ENCODE measurements at regions not wholly inside any gene's neighbourhood (a gene's known extent, or its start where the extent isn't known, plus 50 kb on each side); places are given as distances from the start of the nearest gene placed in this dataset.
A peak's percentile ranks its signal among the peaks of the same experiment; 100 is the strongest.
"Not testable (repeated sequence)": the region's sequence is repeated elsewhere in the genome, so short reads cannot be mapped to it uniquely, and the experiment has no call there.

GRCh38 chr4:114132830-114133229 is 153.4 kb upstream of the ARSJ start:
- peak; percentile 35 for TF ChIP-seq CTCF (IDR thresholded peaks at IDR 0.05; ENCODE audit: insufficient read depth, low read depth, low read length, missing control alignments)

GRCh38 chr4:114136069-114136468 is 156.6 kb upstream of the ARSJ start:
- TF ChIP-seq CTCF (IDR thresholded peaks at IDR 0.05; ENCODE audit: insufficient read depth, low read depth, low read length, missing control alignments), result no peak
- no peak for DNase-seq (ENCODE audit: low read depth)

More at GRCh38 chr4:114132830-114133229, 153.4 kb upstream of the ARSJ start:
- peak; percentile 9 for DNase-seq (ENCODE audit: low read depth)
- no peak overlapping the region for H3K4me3 ChIP-seq (ENCODE audit: low read depth, low read length)

GRCh38 chr4:114137984-114138383 is 158.5 kb upstream of the ARSJ start:
- no peak overlapping the region for H3K4me3 ChIP-seq (ENCODE audit: low read depth, low read length)
- TF ChIP-seq CTCF (IDR thresholded peaks at IDR 0.05; ENCODE audit: insufficient read depth, low read depth, low read length, missing control alignments), result no peak
- DNase-seq (ENCODE audit: low read depth), result no peak

More at GRCh38 chr4:114136069-114136468, 156.6 kb upstream of the ARSJ start:
- no peak overlapping the region for H3K4me3 ChIP-seq (ENCODE audit: low read depth, low read length)

GRCh38 chr4:114146947-114147618 is 167.6 kb upstream of the ARSJ start:
- peak overlapping the region; percentile 75 for H3K4me3 ChIP-seq (ENCODE audit: low read depth, low read length)
- DNase-seq (ENCODE audit: low read depth), result peak; percentile 79
- no peak for TF ChIP-seq CTCF (IDR thresholded peaks at IDR 0.05; ENCODE audit: insufficient read depth, low read depth, low read length, missing control alignments)

- peak; percentile 51 for DNase-seq (ENCODE audit: low read depth)
- H3K4me3 ChIP-seq (ENCODE audit: low read depth, low read length), result peak overlapping the region; percentile 75
Observed at GRCh38 chr4:114147619-114148208, 168.3 kb upstream of the ARSJ start.

- DNase-seq (ENCODE audit: low read depth); H3K4me3 ChIP-seq (ENCODE audit: low read depth, low read length): not testable (repeated sequence)
Observed at GRCh38 chr4:114148372-114149070, 169.1 kb upstream of the ARSJ start.

GRCh38 chr4:114156371-114156770 is 176.9 kb upstream of the ARSJ start:
- no peak for TF ChIP-seq CTCF (IDR thresholded peaks at IDR 0.05; ENCODE audit: insufficient read depth, low read depth, low read length, missing control alignments)
- H3K4me3 ChIP-seq (ENCODE audit: low read depth, low read length), result no peak overlapping the region
- no peak for DNase-seq (ENCODE audit: low read depth)

Measured in GM12865 (cell line).